Lower lobe of right lung (tissue), 2 donors: ENCODE measurements at regions not wholly inside any gene's neighbourhood (a gene's known extent, or its start where the extent isn't known, plus 50 kb on each side); places are given as distances from the start of the nearest gene placed in this dataset.

ENCODE experiments used
- ATAC-seq, 2 donors: fragments of 200-7000 bp; cut with Tn5 transposase; one replicate each; pipeline ENCODE4 v1.9.1; 2020 to 2022; ENCODE audit warnings: mild to moderate bottlenecking in 2 of 2, moderate library complexity in 2 of 2
- DNase-seq: peaks from one replicate; pipeline ENCODE4 v3.0.0-alpha.2; 2020
- H3K27ac ChIP-seq: fragments of 200-600 bp; one replicate; pipeline ENCODE4 v1.8.0; 2022
- H3K27me3 ChIP-seq: fragments of 200-600 bp; one replicate; pipeline ENCODE4 v1.8.0; 2022; ENCODE audit warnings: low read depth
- H3K36me3 ChIP-seq: fragments of 200-600 bp; one replicate; pipeline ENCODE4 v1.8.0; 2022; ENCODE audit warnings: mild to moderate bottlenecking
- H3K4me1 ChIP-seq: fragments of 200-600 bp; one replicate; pipeline ENCODE4 v1.8.0; 2022
- H3K4me3 ChIP-seq: fragments of 200-600 bp; one replicate; pipeline ENCODE4 v1.8.0; 2022; ENCODE audit warnings: mild to moderate bottlenecking
- H3K9me3 ChIP-seq: fragments of 200-600 bp; one replicate; pipeline ENCODE4 v1.8.0; 2022
- intact Hi-C: fragments of 100-400 bp; cut with DNase I; formaldehyde crosslinking; loops from one replicate; pipeline ENCODE4 v1.11.0; 2022
- TF ChIP-seq, protein P1 (sequence below): fragments of 200-600 bp; IDR thresholded peaks from one replicate; pipeline ENCODE4 v1.8.0; 2022; ENCODE audit warnings: antibody characterized with exemption, mild to moderate bottlenecking
- donor health status: DM: no; HTN: yes; CAD: no; lungs with severe emphysema.

- no peak for DNase-seq
- Histone ChIP-seq H3K4me3 (no peak overlapping the region), H3K27me3 (no peaks in the 10 kb centered on the region), H3K36me3 (no peaks in the 10 kb centered on the region), H3K27ac (no peak overlapping the region), H3K4me1 (no peaks in the 10 kb centered on the region), H3K9me3 (no peaks in the 10 kb centered on the region)
- intact Hi-C loops, result no loop called here
- ATAC-seq, result no peak
- TF ChIP-seq, protein P1, sequence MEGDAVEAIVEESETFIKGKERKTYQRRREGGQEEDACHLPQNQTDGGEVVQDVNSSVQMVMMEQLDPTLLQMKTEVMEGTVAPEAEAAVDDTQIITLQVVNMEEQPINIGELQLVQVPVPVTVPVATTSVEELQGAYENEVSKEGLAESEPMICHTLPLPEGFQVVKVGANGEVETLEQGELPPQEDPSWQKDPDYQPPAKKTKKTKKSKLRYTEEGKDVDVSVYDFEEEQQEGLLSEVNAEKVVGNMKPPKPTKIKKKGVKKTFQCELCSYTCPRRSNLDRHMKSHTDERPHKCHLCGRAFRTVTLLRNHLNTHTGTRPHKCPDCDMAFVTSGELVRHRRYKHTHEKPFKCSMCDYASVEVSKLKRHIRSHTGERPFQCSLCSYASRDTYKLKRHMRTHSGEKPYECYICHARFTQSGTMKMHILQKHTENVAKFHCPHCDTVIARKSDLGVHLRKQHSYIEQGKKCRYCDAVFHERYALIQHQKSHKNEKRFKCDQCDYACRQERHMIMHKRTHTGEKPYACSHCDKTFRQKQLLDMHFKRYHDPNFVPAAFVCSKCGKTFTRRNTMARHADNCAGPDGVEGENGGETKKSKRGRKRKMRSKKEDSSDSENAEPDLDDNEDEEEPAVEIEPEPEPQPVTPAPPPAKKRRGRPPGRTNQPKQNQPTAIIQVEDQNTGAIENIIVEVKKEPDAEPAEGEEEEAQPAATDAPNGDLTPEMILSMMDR, result no peak
Observed at GRCh38 chr1:81569761-81570160, 231.0 kb upstream of the ADGRL2 start.

GRCh38 chr1:81563632-81564031 is 237.1 kb upstream of the ADGRL2 start:
- TF ChIP-seq, protein P1, result no peak
- Histone ChIP-seq H3K36me3 (no peaks in the 10 kb centered on the region), H3K27me3 (no peaks in the 10 kb centered on the region), H3K4me3 (no peak overlapping the region), H3K27ac (no peak overlapping the region), H3K4me1 (no peaks in the 10 kb centered on the region), H3K9me3 (no peaks in the 10 kb centered on the region)
- no peak for DNase-seq
- no peak for ATAC-seq
- intact Hi-C loops, result no loop called here

DNA sequence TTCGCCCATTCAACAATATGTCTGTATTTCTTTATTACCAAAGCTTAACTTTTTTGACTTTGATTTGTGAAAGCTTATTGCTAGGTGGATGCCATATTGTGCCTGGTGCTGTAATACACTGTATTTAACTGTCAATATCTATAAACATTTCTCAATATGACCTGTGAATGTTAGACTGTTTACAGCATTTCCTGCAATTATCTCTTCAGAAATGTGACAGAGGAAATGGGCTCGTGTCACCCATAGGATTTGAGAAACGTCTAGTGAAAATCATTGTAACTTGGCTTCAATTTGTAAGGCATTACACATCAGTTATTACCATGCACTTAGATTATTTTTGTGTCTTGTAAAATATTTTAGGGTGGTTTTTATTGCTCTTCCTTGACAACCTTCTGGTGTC is 237.8 kb upstream of the ADGRL2 start:
- no peak for DNase-seq
- no peaks in the 10 kb centered on the region for H3K27me3 ChIP-seq
- intact Hi-C loops, result no loop called here
- H3K9me3 ChIP-seq, result no peaks in the 10 kb centered on the region
- H3K4me3 ChIP-seq, result no peak overlapping the region
- no peak for ATAC-seq
- no peak overlapping the region for H3K27ac ChIP-seq
- TF ChIP-seq, protein P1, result no peak
- H3K4me1 ChIP-seq, result no peaks in the 10 kb centered on the region
- no peaks in the 10 kb centered on the region for H3K36me3 ChIP-seq

- no peaks in the 10 kb centered on the region for H3K27me3 ChIP-seq
- no peaks in the 10 kb centered on the region for H3K9me3 ChIP-seq
- ATAC-seq, result no peak
- no peaks in the 10 kb centered on the region for H3K36me3 ChIP-seq
- intact Hi-C loops, result no loop called here
- TF ChIP-seq, protein P1, result no peak
- no peak for DNase-seq
- no peaks in the 10 kb centered on the region for H3K4me1 ChIP-seq
- H3K4me3 ChIP-seq, result no peak overlapping the region
- H3K27ac ChIP-seq, result no peak overlapping the region
Observed at GRCh38 chr1:81560629-81561028, 240.1 kb upstream of the ADGRL2 start.

DNA sequence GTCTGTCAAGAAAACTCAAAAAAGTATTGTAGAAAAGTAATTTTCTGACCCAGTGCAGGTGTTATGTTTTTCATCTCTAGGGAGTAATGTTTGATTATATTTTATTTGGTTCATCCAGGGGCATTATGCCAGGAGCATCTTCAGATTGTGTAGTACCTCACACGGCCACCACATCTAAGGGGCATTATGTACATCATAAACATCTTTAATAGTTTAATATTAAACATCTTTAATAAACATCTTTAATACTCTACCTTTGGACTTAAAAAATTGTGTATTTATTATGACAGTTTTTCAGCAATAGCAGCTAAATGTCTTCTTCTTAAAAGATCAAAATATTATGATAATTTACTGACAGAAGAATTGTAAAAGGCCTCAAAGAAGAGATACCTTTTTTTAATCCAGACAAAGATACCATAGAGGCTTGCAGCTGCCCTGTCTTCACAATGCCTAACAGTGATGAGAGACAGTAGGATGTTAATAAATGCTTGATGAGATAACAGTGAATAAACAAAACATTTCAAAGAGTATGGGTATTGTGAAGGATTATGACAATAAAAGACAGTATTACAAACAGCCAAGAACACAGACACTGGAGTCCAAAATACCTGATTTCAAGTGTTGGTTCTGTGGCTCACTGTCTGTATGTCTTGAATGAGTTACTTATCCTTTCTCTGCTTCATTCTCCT is 240.9 kb upstream of the ADGRL2 start:
- H3K9me3 ChIP-seq, result no peaks in the 10 kb centered on the region
- TF ChIP-seq, protein P1, result no peak
- no peaks in the 10 kb centered on the region for H3K36me3 ChIP-seq
- intact Hi-C loops, result no loop called here
- no peaks in the 10 kb centered on the region for H3K4me1 ChIP-seq
- DNase-seq (no peak), ATAC-seq (no peak)
- H3K27ac ChIP-seq, result no peak overlapping the region
- no peaks in the 10 kb centered on the region for H3K27me3 ChIP-seq
- no peak overlapping the region for H3K4me3 ChIP-seq
